ENCODE measurements at regions not wholly inside any gene's neighbourhood (a gene's known extent, or its start where the extent isn't known, plus 50 kb on each side); places are given as distances from the start of the nearest gene placed in this dataset.
"Not testable (repeated sequence)": the region's sequence is repeated elsewhere in the genome, so short reads cannot be mapped to it uniquely, and the experiment has no call there.

GRCh38 chr4:83947830-83948193 lies 411.9 kb downstream of the GPAT3 start:
- H3K27me3 Mint-ChIP-seq (ENCODE audit: unreplicated experiment) = peaks cover 2% of the 10 kb centered on the region
- H3K27ac Mint-ChIP-seq (ENCODE audit: unreplicated experiment) = peak overlapping the region; percentile 53
- no peak for TF ChIP-seq CTCF (IDR thresholded peaks at IDR 0.05; ENCODE audit: partially characterized antibody, unreplicated experiment)
- no peaks in the 10 kb centered on the region for H3K36me3 Mint-ChIP-seq (ENCODE audit: unreplicated experiment)
- peak; percentile 41 for DNase-seq
- H3K4me3 Mint-ChIP-seq (ENCODE audit: unreplicated experiment) = no peak overlapping the region
- H3K9me3 Mint-ChIP-seq (ENCODE audit: unreplicated experiment) = peaks cover 10% of the 10 kb centered on the region
- peaks cover 21% of the 10 kb centered on the region for H3K4me1 Mint-ChIP-seq (ENCODE audit: low read depth, unreplicated experiment)

GRCh38 chr4:83947125-83947829 lies 411.4 kb downstream of the GPAT3 start:
- Mint-ChIP-seq H3K27ac (ENCODE audit: unreplicated experiment) (peak overlapping the region; percentile 53), H3K27me3 (ENCODE audit: unreplicated experiment) (peaks cover 2% of the 10 kb centered on the region), H3K4me3 (ENCODE audit: unreplicated experiment) (no peak overlapping the region), H3K9me3 (ENCODE audit: unreplicated experiment) (peaks cover 12% of the 10 kb centered on the region), H3K36me3 (ENCODE audit: unreplicated experiment) (no peaks in the 10 kb centered on the region), H3K4me1 (ENCODE audit: low read depth, unreplicated experiment) (peaks cover 22% of the 10 kb centered on the region)
- no peak for TF ChIP-seq CTCF (IDR thresholded peaks at IDR 0.05; ENCODE audit: partially characterized antibody, unreplicated experiment)
- DNase-seq = peak; percentile 31

- DNase-seq; H3K4me3 Mint-ChIP-seq (ENCODE audit: unreplicated experiment); H3K36me3 Mint-ChIP-seq (ENCODE audit: unreplicated experiment); H3K27ac Mint-ChIP-seq (ENCODE audit: unreplicated experiment); H3K27me3 Mint-ChIP-seq (ENCODE audit: unreplicated experiment): not testable (repeated sequence)
- Mint-ChIP-seq H3K9me3 (ENCODE audit: unreplicated experiment) (peaks cover 12% of the 10 kb centered on the region), H3K4me1 (ENCODE audit: low read depth, unreplicated experiment) (peaks cover 20% of the 10 kb centered on the region)
Observed at GRCh38 chr4:83943691-83944090, 407.8 kb downstream of the GPAT3 start.

- Mint-ChIP-seq H3K27me3 (ENCODE audit: unreplicated experiment) (no peaks in the 10 kb centered on the region), H3K4me3 (ENCODE audit: unreplicated experiment) (no peak overlapping the region), H3K9me3 (ENCODE audit: unreplicated experiment) (no peaks in the 10 kb centered on the region), H3K27ac (ENCODE audit: unreplicated experiment) (no peak overlapping the region), H3K36me3 (ENCODE audit: unreplicated experiment) (no peaks in the 10 kb centered on the region), H3K4me1 (ENCODE audit: low read depth, unreplicated experiment) (peaks cover 4% of the 10 kb centered on the region)
- DNase-seq = no peak
- TF ChIP-seq CTCF (IDR thresholded peaks at IDR 0.05; ENCODE audit: partially characterized antibody, unreplicated experiment) = no peak
Observed at GRCh38 chr4:83932750-83933391, 397.0 kb downstream of the GPAT3 start.

- no peaks in the 10 kb centered on the region for H3K9me3 Mint-ChIP-seq (ENCODE audit: unreplicated experiment)
- no peak overlapping the region for H3K4me3 Mint-ChIP-seq (ENCODE audit: unreplicated experiment)
- peaks cover 4% of the 10 kb centered on the region for H3K4me1 Mint-ChIP-seq (ENCODE audit: low read depth, unreplicated experiment)
- TF ChIP-seq CTCF (IDR thresholded peaks at IDR 0.05; ENCODE audit: partially characterized antibody, unreplicated experiment) = no peak
- H3K27me3 Mint-ChIP-seq (ENCODE audit: unreplicated experiment) = no peaks in the 10 kb centered on the region
- no peak overlapping the region for H3K27ac Mint-ChIP-seq (ENCODE audit: unreplicated experiment)
- DNase-seq = no peak
- no peaks in the 10 kb centered on the region for H3K36me3 Mint-ChIP-seq (ENCODE audit: unreplicated experiment)
Observed at GRCh38 chr4:83931659-83932438, 395.9 kb downstream of the GPAT3 start.
